22Rv1 (cell line): ENCODE measurements at regions not wholly inside any gene's neighbourhood (a gene's known extent, or its start where the extent isn't known, plus 50 kb on each side); places are given as distances from the start of the nearest gene placed in this dataset.

Experiments
- CTCF ChIP-seq: fragments of 450-650 bp; IDR thresholded peaks from 2 replicates; pipeline ENCODE4 v1.5.1; 2017; ENCODE audit warnings: mild to moderate bottlenecking
- ZFX ChIP-seq: fragments of 450-650 bp; IDR thresholded peaks from 2 replicates; pipeline ENCODE4 v1.6.1; 2017; ENCODE audit warnings: antibody characterized with exemption, borderline replicate concordance

- no peak for TF ChIP-seq CTCF
- TF ChIP-seq ZFX: no peak
These were observed 351.2 kb downstream of the HHIPL2 start for GRCh38 chr1:222196736-222197135.
